Endothelial cell of umbilical vein (primary cell): ENCODE measurements at regions not wholly inside any gene's neighbourhood (a gene's known extent, or its start where the extent isn't known, plus 50 kb on each side); places are given as distances from the start of the nearest gene placed in this dataset.

Experiments
- CTCF ChIP-seq, 2 donors: IDR thresholded peaks; 1 replicate in 1 of 2; 2 replicates in 1 of 2; pipeline ENCODE4 v1.5.1; 2011; ENCODE audit warnings: low read length in 2 of 2, mild to moderate bottlenecking in 2 of 2, moderate library complexity in 2 of 2, control low read depth in 1 of 2, inconsistent platforms in 1 of 2, low read depth in 1 of 2; ENCODE audit not compliant: insufficient read depth in 1 of 2; ENCODE audit errors: extremely low read depth in 1 of 2
- EZH2 ChIP-seq: IDR thresholded peaks from 2 replicates; pipeline ENCODE4 v1.6.1; 2012; ENCODE audit warnings: borderline replicate concordance, low read depth, mild to moderate bottlenecking, moderate library complexity, low read length, inconsistent platforms; ENCODE audit not compliant: severe bottlenecking
- JUN ChIP-seq: IDR thresholded peaks from 2 replicates; pipeline ENCODE4 v1.6.1; 2011; ENCODE audit warnings: borderline replicate concordance, low read depth; ENCODE audit not compliant: insufficient read length, insufficient read depth
- MAX ChIP-seq: IDR thresholded peaks from 2 replicates; pipeline ENCODE4 v1.6.1; 2011; ENCODE audit not compliant: insufficient read depth, insufficient read length
- MYC ChIP-seq: IDR thresholded peaks from one replicate; pipeline ENCODE4 v1.6.1; 2011; ENCODE audit warnings: mild to moderate bottlenecking, low read depth, low read length
- POLR2A ChIP-seq: IDR thresholded peaks from 2 replicates; pipeline ENCODE4 v1.6.1; 2012; ENCODE audit warnings: low read depth, mild to moderate bottlenecking, control low read depth, low read length
- POLR2AphosphoS5 ChIP-seq: IDR thresholded peaks from 2 replicates; pipeline ENCODE4 v1.6.1; 2012; ENCODE audit warnings: low read depth, mild to moderate bottlenecking, control low read depth, low read length, moderate library complexity; ENCODE audit not compliant: insufficient read depth

GRCh38 chr18:60049172-60049571, 149.4 kb downstream of the PMAIP1 start:
- no peak for TF ChIP-seq MAX
- no peak for TF ChIP-seq MYC
- no peak for TF ChIP-seq CTCF (IDR thresholded peaks at IDR 0.05; ENCODE audit: extremely low read depth in 1 of 2, insufficient read depth in 1 of 2, low read depth in 1 of 2, low read length in 2 of 2)
- TF ChIP-seq POLR2A, result no peak
- TF ChIP-seq EZH2, result no peak
- TF ChIP-seq POLR2AphosphoS5, result no peak
- no peak for TF ChIP-seq JUN
